Smooth muscle cell (in vitro differentiated cells): ENCODE measurements at regions not wholly inside any gene's neighbourhood (a gene's known extent, or its start where the extent isn't known, plus 50 kb on each side); places are given as distances from the start of the nearest gene placed in this dataset.

Source experiments
- DNase-seq: peaks from one replicate; lab custom pipeline; 2025; ENCODE audit not compliant: unreplicated experiment; lab: John Stamatoyannopoulos, UW
- H2AFZ ChIP-seq: fragments of 200-600 bp; sonication (generic); 2 replicates; pipeline ENCODE4 v1.6.0; 2016; ENCODE audit warnings: antibody characterized with exemption, low read depth, mild to moderate bottlenecking
- H3F3A ChIP-seq: fragments of 200-600 bp; sonication (generic); 2 replicates; pipeline ENCODE4 v1.6.0; 2017; ENCODE audit warnings: antibody characterized with exemption, low read depth
- H3K27ac ChIP-seq: fragments of 200-600 bp; sonication (generic); 2 replicates; pipeline ENCODE4 v1.5.1; 2016; ENCODE audit warnings: low read depth, mild to moderate bottlenecking
- H3K27me3 ChIP-seq: fragments of 200-600 bp; sonication (generic); 2 replicates; pipeline ENCODE4 v1.6.1; 2016; ENCODE audit warnings: low read depth, mild to moderate bottlenecking
- H3K36me3 ChIP-seq: fragments of 200-600 bp; sonication (generic); 2 replicates; pipeline ENCODE4 v1.5.1; 2016; ENCODE audit warnings: low read depth
- H3K4me1 ChIP-seq: fragments of 200-600 bp; sonication (generic); 2 replicates; pipeline ENCODE4 v1.5.1; 2016; ENCODE audit warnings: low read depth
- H3K4me2 ChIP-seq: fragments of 200-600 bp; sonication (generic); 2 replicates; pipeline ENCODE4 v1.6.0; 2016; ENCODE audit warnings: mild to moderate bottlenecking
- H3K4me3 ChIP-seq: fragments of 200-600 bp; sonication (generic); 2 replicates; pipeline ENCODE4 v1.5.1; 2016; ENCODE audit warnings: mild to moderate bottlenecking
- H3K79me2 ChIP-seq: fragments of 200-600 bp; sonication (generic); 2 replicates; pipeline ENCODE4 v1.6.0; 2016; ENCODE audit warnings: low read depth, mild to moderate bottlenecking
- H3K9ac ChIP-seq: fragments of 200-600 bp; sonication (generic); 2 replicates; pipeline ENCODE4 v1.6.0; 2016; ENCODE audit warnings: low read depth
- H3K9me3 ChIP-seq: fragments of 200-600 bp; sonication (generic); replicated peaks from 2 replicates; pipeline ENCODE4 v1.5.1; 2016; ENCODE audit warnings: low read depth
- H4K20me1 ChIP-seq: fragments of 200-600 bp; sonication (generic); 2 replicates; pipeline ENCODE4 v1.6.0; 2016; ENCODE audit warnings: low read depth
- CTCF ChIP-seq: fragments of 200-600 bp; sonication (generic); IDR thresholded peaks from 2 replicates; pipeline ENCODE4 v1.5.1; 2017; ENCODE audit warnings: borderline replicate concordance, mild to moderate bottlenecking, antibody characterized with exemption; ENCODE audit not compliant: insufficient read depth, poor library complexity, severe bottlenecking
- WGBS: methylation state at CpG from one replicate; pipeline ENCODE4 v1.1.7; 2016; ENCODE audit warnings: low lambda C conversion rate; 5-methylcytosine and 5-hydroxymethylcytosine counted together

GRCh38 chr4:92170340-92170739 lies 133.4 kb upstream of the GRID2 start:
- Histone ChIP-seq H3K4me1 (no peaks in the 10 kb centered on the region), H2AFZ (no peak overlapping the region), H3K27me3 (no peaks in the 10 kb centered on the region), H3K9ac (no peak overlapping the region), H3F3A (no peaks in the 10 kb centered on the region), H3K27ac (no peak overlapping the region), H4K20me1 (no peaks in the 10 kb centered on the region), H3K4me2 (no peak overlapping the region), H3K36me3 (no peaks in the 10 kb centered on the region), H3K9me3 (no peaks in the 10 kb centered on the region), H3K4me3 (no peak overlapping the region), H3K79me2 (no peaks in the 10 kb centered on the region)
- 93% methylated on average over 2 of the region's 2 CpGs for WGBS
- no peak for DNase-seq
- no peak for TF ChIP-seq CTCF

GRCh38 chr4:92172203-92172602 lies 131.6 kb upstream of the GRID2 start:
- H3K4me3 ChIP-seq: no peak overlapping the region
- no peaks in the 10 kb centered on the region for H3K9me3 ChIP-seq
- no peak for DNase-seq
- no peaks in the 10 kb centered on the region for H3K36me3 ChIP-seq
- H3K4me2 ChIP-seq: no peak overlapping the region
- no peaks in the 10 kb centered on the region for H3F3A ChIP-seq
- TF ChIP-seq CTCF: no peak
- H2AFZ ChIP-seq: peak overlapping the region; percentile 87
- H3K79me2 ChIP-seq: no peaks in the 10 kb centered on the region
- no peaks in the 10 kb centered on the region for H3K4me1 ChIP-seq
- H4K20me1 ChIP-seq: no peaks in the 10 kb centered on the region
- no peak overlapping the region for H3K27ac ChIP-seq
- WGBS: 97% methylated on average over 1 of the region's 1 CpG
- H3K27me3 ChIP-seq: no peaks in the 10 kb centered on the region
- no peak overlapping the region for H3K9ac ChIP-seq

GRCh38 chr4:92175250-92175649 lies 128.5 kb upstream of the GRID2 start:
- no peaks in the 10 kb centered on the region for H3K79me2 ChIP-seq
- no peaks in the 10 kb centered on the region for H3K36me3 ChIP-seq
- 38% methylated on average over 1 of the region's 1 CpG for WGBS
- H4K20me1 ChIP-seq: no peaks in the 10 kb centered on the region
- TF ChIP-seq CTCF: no peak
- H3K4me1 ChIP-seq: no peaks in the 10 kb centered on the region
- H3K4me3 ChIP-seq: no peak overlapping the region
- no peaks in the 10 kb centered on the region for H3K9me3 ChIP-seq
- no peaks in the 10 kb centered on the region for H3F3A ChIP-seq
- no peaks in the 10 kb centered on the region for H3K27me3 ChIP-seq
- no peak overlapping the region for H3K27ac ChIP-seq
- DNase-seq: no peak
- no peak overlapping the region for H3K4me2 ChIP-seq
- no peak overlapping the region for H2AFZ ChIP-seq
- H3K9ac ChIP-seq: no peak overlapping the region

GRCh38 chr4:92182006-92182735 lies 121.6 kb upstream of the GRID2 start:
- H2AFZ ChIP-seq: no peak overlapping the region
- no peaks in the 10 kb centered on the region for H3K79me2 ChIP-seq
- H3K27me3 ChIP-seq: no peaks in the 10 kb centered on the region
- H3F3A ChIP-seq: no peaks in the 10 kb centered on the region
- H3K4me2 ChIP-seq: no peak overlapping the region
- no peaks in the 10 kb centered on the region for H4K20me1 ChIP-seq
- H3K36me3 ChIP-seq: no peaks in the 10 kb centered on the region
- WGBS: 93% methylated on average over 36 of the region's 36 CpGs
- no peak for DNase-seq
- no peak for TF ChIP-seq CTCF
- no peaks in the 10 kb centered on the region for H3K9me3 ChIP-seq
- no peaks in the 10 kb centered on the region for H3K4me1 ChIP-seq
- no peak overlapping the region for H3K27ac ChIP-seq
- no peak overlapping the region for H3K9ac ChIP-seq
- H3K4me3 ChIP-seq: no peak overlapping the region
